Breast epithelium (tissue), 3 donors: ENCODE measurements at regions not wholly inside any gene's neighbourhood (a gene's known extent, or its start where the extent isn't known, plus 50 kb on each side); places are given as distances from the start of the nearest gene placed in this dataset.

Source experiments
- CTCF ChIP-seq, 3 donors: fragments of 450-650 bp; IDR thresholded peaks; one replicate each; pipeline ENCODE4 v1.5.1; 2016 to 2017; ENCODE audit warnings: antibody characterized with exemption in 3 of 3, mild to moderate bottlenecking in 3 of 3, moderate library complexity in 3 of 3
- POLR2A ChIP-seq: fragments of 450-650 bp; IDR thresholded peaks from one replicate; pipeline ENCODE4 v1.6.1; 2016; ENCODE audit warnings: antibody characterized with exemption, mild to moderate bottlenecking, moderate library complexity

DNA sequence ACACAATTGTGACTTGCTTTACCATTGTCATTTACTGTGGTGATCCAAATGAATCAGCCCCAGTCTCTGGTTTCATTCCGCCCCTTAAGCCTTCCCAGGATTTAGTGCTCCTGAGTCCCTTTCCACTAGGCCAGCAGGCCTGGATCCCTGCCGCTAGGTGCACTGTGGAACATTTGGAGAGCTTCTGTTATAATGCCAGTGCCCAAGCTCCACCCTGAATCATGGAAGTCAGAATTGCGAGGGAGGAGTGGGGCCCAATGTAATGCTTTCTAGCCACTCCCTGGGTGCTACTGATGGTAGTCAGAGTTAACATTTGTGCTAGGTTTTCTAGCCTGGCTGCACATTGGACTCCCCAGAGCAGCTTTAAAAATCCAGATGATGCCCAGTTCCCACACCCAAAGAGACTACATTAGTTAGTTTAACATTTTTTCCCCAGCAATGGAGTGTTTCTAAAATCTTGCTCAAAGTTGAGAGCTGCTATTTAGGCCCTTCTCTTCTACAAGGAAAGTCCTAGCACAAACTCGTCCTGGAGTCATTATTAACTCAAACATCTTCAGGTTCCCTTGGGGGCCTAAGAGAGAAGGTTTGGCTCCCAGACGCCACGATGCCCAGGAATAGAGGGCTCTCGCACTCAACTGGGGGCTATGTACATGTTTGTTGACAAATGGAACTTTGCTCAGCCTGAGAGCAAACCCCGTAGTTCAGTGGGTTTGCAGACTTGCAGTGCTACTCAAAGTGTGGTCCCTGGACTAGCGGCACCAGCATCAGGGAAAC is 366.7 kb upstream of the PROK2 start:
- TF ChIP-seq CTCF (IDR thresholded peaks at IDR 0.05), result no peak
- no peak for TF ChIP-seq POLR2A
